ENCODE measurements at regions not wholly inside any gene's neighbourhood (a gene's known extent, or its start where the extent isn't known, plus 50 kb on each side); places are given as distances from the start of the nearest gene placed in this dataset.

GRCh38 chr1:109834951-109835350 lies 71.2 kb upstream of the EPS8L3 start:
- no peak for TF ChIP-seq CTCF (IDR thresholded peaks at IDR 0.05)
- no peak for TF ChIP-seq POLR2A (IDR thresholded peaks at IDR 0.05)

Data from esophagus squamous epithelium (tissue), 4 donors.